AG04450 (cell line): ENCODE measurements at regions not wholly inside any gene's neighbourhood (a gene's known extent, or its start where the extent isn't known, plus 50 kb on each side); places are given as distances from the start of the nearest gene placed in this dataset.
"Not testable (repeated sequence)": the region's sequence is repeated elsewhere in the genome, so short reads cannot be mapped to it uniquely, and the experiment has no call there.

ENCODE experiments used
- CTCF ChIA-PET: fragments of 300-600, 350-600 bp; formaldehyde crosslinking; extraction: SDS; loops from one replicate; lab custom pipeline; 2022; ENCODE audit warnings: antibody characterized with exemption, inconsistent platforms; lab: Charles Lee
- POLR2A ChIA-PET: fragments of 350-600 bp; formaldehyde crosslinking; extraction: SDS; loops from one replicate; lab custom pipeline; 2021; ENCODE audit warnings: antibody characterized with exemption, inconsistent platforms; lab: Yijun Ruan, JAX
- DNase-seq: peaks from one replicate; pipeline ENCODE4 v3.0.0-alpha.2; 2011; ENCODE audit warnings: low read depth, low spot score
- H3K27ac ChIP-seq: one replicate; pipeline ENCODE4 v1.5.1; 2012; ENCODE audit warnings: low read depth, low read length, control low read depth
- H3K27me3 ChIP-seq: one replicate; pipeline ENCODE4 v1.6.0; 2012; ENCODE audit warnings: low read length; ENCODE audit not compliant: control insufficient read depth, insufficient read depth
- H3K4me3 ChIP-seq: 2 replicates; pipeline ENCODE4 v1.5.1; 2011; ENCODE audit warnings: mild to moderate bottlenecking, low read depth, low read length, control low read depth
- H3K9me3 ChIP-seq: 2 replicates; pipeline ENCODE4 v1.5.1; 2012; ENCODE audit warnings: low read length; ENCODE audit not compliant: control insufficient read depth, insufficient read depth
- TF ChIP-seq, protein P1 (sequence below): IDR thresholded peaks from 2 replicates; pipeline ENCODE4 v1.5.1; 2011; ENCODE audit warnings: low read depth, low read length, control low read depth, inconsistent platforms

DNA sequence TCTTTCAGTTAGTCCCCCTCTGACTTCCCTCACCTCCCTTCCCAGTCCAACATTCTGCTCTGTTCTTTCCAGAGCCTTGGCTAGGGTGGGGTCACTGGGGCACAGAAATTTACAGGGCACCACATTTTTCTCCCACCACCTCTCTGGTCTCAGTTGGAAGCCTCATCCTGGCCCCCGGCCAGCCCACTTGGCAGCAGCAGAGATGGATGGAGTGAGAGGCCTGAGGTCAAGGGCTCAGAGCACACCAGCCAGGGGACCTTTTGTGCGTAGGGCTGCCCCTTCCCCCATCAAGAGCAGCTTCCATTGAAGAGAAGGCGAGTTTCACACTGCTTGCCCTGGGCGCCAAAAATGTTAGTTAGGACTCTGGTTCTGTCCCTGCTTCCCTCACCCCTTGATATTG lies 230.9 kb downstream of the SOX3 start:
- ChIA-PET POLR2A (no interaction called here), CTCF (no interaction called here)

DNA sequence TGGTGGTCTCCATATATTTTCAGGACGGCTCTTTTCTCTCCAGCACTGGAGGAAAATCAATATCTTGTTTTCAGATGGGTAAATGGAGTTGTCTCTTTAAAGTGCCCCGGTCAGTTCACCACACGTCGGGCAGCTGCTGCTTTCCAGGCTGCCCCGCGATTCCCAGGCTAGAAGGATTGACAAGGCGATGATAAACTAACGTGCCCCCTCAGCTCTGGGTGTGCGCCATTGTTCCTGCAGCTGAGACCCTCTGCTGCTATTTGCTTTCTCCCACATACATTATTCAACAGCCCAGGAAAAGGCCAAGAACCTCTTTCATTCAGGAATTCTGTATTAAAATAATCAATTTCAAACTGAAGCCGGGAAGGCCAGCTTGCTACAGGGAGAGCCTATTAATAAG lies 254.5 kb downstream of the SOX3 start:
- DNase-seq: no peak
- no peak overlapping the region for H3K27ac ChIP-seq
- TF ChIP-seq, protein P1, sequence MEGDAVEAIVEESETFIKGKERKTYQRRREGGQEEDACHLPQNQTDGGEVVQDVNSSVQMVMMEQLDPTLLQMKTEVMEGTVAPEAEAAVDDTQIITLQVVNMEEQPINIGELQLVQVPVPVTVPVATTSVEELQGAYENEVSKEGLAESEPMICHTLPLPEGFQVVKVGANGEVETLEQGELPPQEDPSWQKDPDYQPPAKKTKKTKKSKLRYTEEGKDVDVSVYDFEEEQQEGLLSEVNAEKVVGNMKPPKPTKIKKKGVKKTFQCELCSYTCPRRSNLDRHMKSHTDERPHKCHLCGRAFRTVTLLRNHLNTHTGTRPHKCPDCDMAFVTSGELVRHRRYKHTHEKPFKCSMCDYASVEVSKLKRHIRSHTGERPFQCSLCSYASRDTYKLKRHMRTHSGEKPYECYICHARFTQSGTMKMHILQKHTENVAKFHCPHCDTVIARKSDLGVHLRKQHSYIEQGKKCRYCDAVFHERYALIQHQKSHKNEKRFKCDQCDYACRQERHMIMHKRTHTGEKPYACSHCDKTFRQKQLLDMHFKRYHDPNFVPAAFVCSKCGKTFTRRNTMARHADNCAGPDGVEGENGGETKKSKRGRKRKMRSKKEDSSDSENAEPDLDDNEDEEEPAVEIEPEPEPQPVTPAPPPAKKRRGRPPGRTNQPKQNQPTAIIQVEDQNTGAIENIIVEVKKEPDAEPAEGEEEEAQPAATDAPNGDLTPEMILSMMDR: no peak
- H3K9me3 ChIP-seq: no peaks in the 10 kb centered on the region
- ChIA-PET CTCF (no interaction called here), POLR2A (no interaction called here)
- no peak overlapping the region for H3K4me3 ChIP-seq
- no peaks in the 10 kb centered on the region for H3K27me3 ChIP-seq

More for the DNA sequence above, 230.9 kb downstream of the SOX3 start:
- Histone ChIP-seq H3K27ac (no peak overlapping the region), H3K27me3 (no peaks in the 10 kb centered on the region), H3K9me3 (no peaks in the 10 kb centered on the region), H3K4me3 (no peak overlapping the region)
- DNase-seq: no peak
- TF ChIP-seq, protein P1: no peak

DNA sequence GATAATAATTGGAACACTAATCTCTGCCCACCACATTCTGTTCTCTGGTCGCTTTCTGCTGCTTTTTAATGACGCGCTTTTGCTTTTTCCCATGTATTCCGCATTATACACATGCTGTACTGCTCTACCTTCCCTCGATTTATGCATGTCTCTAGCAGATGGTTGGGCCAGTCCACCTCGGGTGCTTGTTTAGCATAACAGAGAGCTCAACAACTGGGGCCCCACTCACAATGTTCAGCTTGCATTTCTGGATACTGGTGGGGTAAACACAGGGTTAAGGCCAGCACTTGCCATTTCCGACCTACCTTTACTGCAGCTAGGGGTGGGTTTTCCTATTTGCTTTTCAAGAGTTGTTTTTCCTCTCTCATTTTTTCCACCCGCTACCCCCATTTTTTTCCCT lies 255.8 kb downstream of the SOX3 start:
- Histone ChIP-seq H3K4me3 (no peak overlapping the region), H3K27me3 (no peaks in the 10 kb centered on the region), H3K9me3 (no peaks in the 10 kb centered on the region), H3K27ac (no peak overlapping the region)
- no peak for DNase-seq
- POLR2A ChIA-PET: no interaction called here
- TF ChIP-seq, protein P1: no peak
- CTCF ChIA-PET: no interaction called here

DNA sequence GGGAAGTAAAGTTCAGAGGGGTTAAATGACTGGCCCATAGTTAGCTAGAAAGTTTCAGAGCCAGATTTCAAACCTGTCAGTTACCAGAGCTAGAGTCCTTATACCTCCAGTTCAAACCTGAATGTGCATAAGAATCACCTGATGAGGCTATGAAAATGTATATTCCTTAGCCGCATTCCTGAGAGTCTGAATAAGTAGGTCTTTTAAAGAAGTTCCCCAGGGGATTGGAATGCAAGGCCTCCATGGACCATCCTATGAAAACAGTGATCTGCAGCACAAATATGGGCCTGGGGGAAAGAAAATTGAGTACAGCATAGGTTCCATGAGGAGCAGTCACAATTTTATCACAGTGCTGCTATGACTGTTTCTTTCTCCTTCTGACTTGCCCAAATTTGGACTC lies 263.9 kb upstream of the CXorf66 start:
- no peaks in the 10 kb centered on the region for H3K27me3 ChIP-seq
- H3K4me3 ChIP-seq: no peak overlapping the region
- POLR2A ChIA-PET: no interaction called here
- H3K27ac ChIP-seq: no peak overlapping the region
- no peaks in the 10 kb centered on the region for H3K9me3 ChIP-seq
- no peak for DNase-seq
- TF ChIP-seq, protein P1: no peak
- CTCF ChIA-PET: no interaction called here

DNA sequence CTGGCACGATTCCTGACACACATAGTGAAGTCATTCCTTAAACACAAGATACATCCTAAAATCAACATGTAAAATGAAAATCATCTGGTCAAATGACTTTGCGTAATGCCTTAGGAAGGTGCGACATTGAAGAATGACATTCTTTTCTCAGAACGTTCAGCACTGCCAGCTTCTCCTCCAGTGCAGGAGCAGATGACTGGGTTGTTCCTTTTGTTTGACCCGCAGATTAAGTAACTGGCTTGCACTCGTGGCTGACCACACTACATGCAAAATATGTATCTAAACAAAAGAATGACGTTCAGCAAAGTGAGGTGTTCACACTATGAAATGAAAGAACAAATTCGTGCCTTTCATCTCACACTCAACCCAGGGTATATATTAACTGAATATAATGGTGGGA lies 260.7 kb upstream of the CXorf66 start:
- H3K4me3 ChIP-seq, DNase-seq, POLR2A ChIA-PET, CTCF ChIA-PET, H3K27ac ChIP-seq, H3K9me3 ChIP-seq, H3K27me3 ChIP-seq: not testable (repeated sequence)

GRCh38 chrX:140215894-140216293 lies 250.6 kb upstream of the CXorf66 start:
- DNase-seq, H3K27me3 ChIP-seq, CTCF ChIA-PET, H3K4me3 ChIP-seq, H3K27ac ChIP-seq, POLR2A ChIA-PET, H3K9me3 ChIP-seq: not testable (repeated sequence)

DNA sequence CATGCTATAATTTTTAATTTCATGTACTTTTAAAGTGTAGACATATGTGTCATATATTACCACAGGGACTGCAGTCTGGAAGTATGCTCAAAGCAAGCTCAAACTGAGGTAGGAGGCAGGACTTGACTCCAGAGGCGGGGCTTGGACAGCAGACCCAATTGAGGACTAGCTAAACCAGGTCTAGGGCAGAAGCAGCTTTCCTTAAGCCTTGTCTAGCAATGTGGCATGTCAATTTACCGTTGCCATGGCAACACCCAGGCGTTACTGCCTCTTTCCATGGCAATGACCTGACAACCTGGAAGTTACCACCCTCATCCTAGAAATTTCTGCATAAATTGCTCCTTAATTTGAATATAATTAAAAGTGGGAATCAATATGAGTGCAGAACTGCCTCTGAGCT lies 249.2 kb upstream of the CXorf66 start:
- H3K27ac ChIP-seq, POLR2A ChIA-PET, H3K27me3 ChIP-seq, CTCF ChIA-PET, H3K4me3 ChIP-seq, DNase-seq, H3K9me3 ChIP-seq: not testable (repeated sequence)
